HUDEP-2 (cell line): ENCODE measurements at regions not wholly inside any gene's neighbourhood (a gene's known extent, or its start where the extent isn't known, plus 50 kb on each side); places are given as distances from the start of the nearest gene placed in this dataset.

Experiments
- DNase-seq, 76 experiments: peaks; one replicate each; lab custom pipeline; 2025; ENCODE audit not compliant: unreplicated experiment in 76 of 76; lab: John Stamatoyannopoulos, UW

- no peak for DNase-seq
Measured at GRCh38 chr6:170232186-170233002, 58.5 kb downstream of the DLL1 start.

GRCh38 chr6:170231293-170232185 is 59.3 kb downstream of the DLL1 start:
- no peak for DNase-seq

DNA sequence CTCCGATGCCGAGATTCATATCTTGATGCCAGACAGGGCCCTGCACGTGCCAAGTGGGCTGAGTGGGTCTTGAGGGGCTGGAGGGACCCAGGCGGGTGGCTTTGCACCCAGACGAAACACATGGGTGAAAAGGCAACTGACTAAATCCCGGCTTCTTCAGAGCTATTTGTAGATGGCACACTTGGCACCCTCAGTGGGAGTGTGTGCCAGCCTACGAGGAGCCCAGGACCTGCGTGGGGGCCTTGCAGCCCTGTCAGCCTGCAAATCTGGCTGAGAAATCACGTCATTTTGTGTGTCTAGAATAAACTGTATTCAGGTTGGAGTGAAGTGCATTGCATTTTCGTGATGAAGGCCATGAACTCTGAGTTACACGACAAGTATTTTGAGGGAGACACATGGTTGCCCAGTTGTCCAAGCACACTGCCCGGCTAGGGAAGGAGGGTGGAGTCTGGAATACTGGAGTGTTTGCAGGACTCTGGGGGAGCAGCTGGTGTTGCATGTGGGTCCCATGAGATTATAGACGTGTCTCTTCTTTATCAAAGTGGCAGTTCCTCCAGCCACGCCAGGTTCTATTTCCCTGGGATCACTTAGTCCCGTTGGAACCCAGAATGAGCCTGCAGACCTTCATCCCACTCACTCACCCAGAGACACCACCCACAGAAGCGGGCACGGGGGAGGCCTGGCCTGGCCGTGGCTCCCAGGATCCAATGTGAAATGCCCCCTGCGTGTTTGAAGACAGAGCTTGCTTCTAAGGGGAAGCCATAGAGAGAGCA is 60.2 kb downstream of the DLL1 start:
- DNase-seq = no peak

DNA sequence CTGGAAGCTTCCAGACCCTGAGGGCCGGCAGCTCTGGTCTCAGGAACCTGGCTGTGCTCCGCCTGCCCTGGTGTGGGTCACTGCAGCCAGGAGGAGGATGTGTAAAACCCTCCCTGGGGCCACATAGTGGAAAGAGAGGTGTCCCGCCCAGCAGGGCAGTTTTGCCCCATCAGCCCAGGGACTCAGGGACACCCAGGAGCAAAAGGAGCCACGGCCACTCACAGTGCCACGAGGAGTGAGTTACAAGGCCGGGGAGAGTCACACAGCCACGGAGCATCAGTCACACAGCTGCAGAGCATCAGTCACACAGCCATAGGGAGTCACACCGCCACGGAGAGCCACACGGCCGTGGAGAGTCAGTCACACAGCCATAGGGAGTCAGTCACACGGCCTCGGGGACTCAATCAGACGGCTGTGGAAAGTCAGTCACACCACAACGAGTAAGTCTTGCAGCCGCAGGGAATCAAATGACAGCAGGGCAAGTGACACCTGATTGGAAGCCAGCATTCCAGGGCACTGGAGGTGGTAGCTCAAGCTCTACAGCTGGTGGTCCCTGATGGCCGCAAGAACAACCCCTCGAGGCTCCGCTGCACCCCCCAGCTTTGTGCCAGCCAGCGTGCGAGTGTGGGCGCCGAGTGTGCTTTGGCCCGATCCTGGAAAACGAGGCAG is 60.9 kb downstream of the DLL1 start:
- DNase-seq = no peak

GRCh38 chr6:170229396-170229795 is 61.5 kb downstream of the DLL1 start:
- no peak for DNase-seq

DNA sequence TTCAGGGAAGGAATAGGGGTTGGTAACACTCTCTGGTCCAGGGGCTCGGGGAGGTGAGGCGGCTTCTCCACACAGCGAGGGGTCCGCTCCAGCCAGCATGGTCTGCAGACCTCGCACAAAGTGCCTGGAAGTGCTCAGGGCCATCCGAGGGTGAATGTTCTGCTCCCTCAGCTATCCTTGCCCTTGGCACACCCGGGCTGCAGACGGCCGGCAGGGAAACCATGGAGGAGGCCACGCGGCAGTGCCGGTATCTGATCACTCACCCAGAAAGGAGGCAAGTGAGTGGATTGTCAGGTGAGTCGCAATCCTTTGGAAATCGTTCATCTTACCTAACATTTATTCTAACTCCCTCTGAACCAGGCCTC is 62.0 kb downstream of the DLL1 start:
- DNase-seq = no peak

GRCh38 chr6:170227996-170228945 is 62.6 kb downstream of the DLL1 start:
- DNase-seq = no peak

DNA sequence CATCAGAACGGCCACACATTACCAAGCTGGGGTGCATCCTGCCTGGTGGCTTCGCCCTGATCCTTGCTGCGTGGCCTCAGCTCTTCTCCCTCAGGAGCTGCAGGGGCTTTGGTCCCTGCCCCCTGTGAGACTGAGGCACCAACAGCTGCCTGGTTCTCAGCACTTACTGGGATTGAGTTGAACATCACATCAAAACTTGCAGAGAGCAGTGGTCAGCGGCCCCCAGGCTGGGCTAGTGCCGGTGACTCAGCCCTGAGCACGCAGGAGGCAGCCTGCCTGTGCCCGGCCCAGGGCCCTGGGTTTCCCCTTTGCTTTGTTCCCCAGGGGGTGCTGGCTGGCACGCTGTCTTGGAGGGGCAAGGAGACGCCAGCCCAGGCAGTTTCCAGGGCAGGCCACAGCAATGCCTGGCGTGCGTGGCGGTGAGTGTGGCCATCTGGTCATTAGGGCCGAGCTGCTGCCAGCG is 63.3 kb downstream of the DLL1 start:
- no peak for DNase-seq

DNA sequence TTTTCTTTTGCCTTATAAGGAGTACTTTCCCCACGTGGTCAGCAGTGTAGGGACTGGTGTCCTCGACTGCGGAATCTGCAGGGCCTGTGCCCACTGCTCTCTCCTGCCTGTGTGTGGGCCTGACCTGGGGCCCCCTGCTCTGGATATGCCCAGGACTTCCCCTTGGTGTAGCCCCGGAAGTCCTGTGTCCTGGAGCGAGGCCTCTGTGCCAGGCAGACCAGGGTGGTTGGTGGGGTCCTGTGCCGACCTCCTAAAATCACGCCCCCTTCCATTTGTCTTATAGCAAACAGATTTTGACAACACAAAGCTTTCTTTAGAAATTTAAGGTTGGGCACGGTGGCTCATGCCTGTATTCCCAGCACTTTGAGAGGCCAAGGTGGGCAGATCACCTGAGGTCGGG is 64.2 kb downstream of the DLL1 start:
- no peak for DNase-seq

- DNase-seq = no peak
Measured at GRCh38 chr6:170225852-170226417, 64.9 kb downstream of the DLL1 start.

DNA sequence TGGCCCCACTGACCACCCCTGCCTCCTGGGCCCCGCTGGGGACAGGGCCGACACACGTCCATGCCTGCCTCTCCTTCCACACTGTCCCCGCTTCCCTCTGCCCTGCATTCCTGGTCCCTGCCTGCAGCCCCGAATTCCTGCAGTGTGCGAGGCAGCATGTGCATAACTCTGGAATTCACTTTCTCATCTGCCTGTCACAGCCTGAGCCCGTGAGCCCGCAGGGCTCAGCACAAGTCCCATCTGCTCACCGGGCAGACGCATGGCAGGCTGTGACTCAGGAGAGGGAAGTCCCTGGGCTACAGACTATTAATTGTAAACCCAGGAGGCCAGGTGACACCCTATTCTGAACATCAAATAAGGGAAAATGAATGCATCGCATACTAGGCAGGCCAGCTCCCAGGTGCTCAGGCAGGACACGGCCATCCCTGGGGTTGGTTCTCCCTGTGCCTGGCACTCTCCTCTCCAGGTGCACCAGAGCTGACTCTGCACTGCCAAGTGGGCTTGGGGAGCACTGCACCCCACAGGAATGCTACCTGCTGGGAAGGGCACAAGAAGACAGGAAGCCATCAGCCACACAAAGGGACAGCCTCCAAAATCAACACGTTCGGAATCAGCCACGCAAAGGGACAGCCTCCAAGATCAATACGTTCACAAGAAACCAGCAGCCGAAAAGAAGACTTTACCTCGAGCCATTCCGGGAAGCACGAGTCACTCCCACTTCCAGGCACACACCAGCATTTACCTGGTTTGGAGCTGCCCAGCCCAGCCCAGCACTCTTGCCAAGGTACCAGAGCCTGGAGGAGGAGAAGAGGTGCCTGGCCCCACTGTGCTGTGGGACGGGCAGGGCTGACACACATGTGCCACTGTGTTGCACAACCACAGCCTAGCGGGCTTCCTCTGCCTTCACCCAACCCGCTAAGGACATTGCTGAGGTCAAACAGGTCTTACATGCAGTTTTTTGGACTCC is 65.9 kb downstream of the DLL1 start:
- no peak for DNase-seq

DNA sequence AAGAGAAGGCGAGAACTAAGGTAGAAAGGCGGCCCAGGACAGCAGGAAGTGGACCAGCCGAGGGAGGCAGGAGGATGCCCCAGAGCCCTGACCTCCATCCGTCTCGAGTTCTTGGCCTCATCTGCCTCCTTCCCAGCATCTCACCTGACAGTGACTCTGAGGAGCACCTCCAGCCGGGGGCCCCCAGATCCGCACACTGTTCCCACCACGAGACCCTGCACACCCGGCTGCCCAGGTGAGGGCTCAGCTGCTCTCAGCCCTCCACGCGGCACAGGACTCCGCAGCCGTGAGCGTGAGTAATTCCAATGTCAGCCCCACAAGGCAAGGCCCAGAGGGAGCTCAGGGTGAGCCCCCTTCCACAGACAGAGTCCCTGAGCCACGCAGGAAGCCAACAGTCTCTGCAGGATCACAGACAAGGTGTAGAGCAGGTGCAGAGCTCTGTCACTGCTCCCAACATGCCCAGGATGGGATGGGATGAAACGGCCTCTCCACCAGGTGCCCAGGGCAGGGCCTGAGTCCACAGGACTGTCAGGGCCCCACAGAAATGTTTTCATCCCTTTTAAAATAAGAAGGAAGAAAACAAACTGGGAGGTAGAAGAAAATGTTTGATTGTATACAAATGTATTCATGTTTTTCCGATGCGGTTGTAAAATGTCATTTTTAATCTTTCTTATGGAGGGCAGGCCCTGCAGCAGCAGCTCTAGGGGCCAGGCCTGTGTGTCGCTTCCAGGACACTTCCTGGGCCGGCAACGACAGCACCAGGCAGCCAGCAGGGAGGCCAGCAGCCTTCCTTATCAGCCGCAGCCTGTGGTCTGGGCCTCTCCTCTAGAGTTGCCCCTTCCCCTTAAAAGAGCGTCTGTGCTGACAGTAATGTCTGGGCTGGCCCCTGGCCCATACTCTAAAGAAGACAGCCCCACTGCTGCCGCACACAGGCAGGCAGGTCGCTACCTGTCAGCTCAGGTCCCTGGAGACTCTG is 66.9 kb downstream of the DLL1 start:
- no peak for DNase-seq

DNA sequence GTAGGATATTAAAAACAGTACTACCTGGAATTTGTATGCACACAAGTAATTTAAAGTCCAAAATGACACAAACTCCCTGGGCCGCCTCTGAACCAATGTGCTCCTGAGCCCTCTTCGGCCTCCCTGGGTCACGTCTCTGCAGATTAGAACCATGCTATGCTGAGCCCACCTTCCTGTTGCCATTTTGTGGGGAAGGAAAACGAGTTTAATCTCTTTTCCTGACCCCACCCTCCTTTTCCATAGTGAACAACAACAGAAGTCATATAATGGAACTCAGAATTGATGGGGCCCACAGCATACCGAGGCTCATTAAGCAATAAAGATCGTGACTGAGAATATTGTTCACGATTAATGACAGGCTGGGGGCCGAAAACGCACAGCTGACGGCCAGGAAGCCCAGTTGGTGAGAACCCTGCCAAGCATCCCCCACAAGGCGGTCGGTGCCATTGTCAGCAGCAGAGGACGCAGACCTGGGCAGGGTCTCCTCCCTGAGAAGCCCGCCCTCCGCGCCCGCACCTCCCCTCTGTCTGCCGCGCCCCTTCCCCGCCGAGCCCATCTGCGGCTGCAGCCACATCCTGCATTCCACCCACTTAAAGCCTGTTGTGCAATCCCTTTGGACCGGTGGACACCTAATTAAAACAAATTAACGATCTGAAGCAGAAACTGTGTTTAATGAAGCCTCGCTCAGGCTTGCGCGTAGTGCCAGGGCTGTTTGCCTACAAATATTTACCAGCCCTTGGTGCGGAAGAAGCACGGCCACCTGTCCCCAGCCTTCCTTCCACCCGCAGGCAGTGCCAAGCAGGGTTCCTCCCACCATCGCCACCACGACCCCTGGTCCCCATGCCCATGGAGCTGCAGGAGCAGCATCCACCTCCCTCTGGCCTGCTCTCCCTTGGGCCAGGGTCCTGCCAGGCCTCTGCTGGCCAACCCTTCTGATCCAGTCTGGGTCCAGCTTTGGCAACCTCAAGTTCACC is 68.1 kb downstream of the DLL1 start:
- no peak for DNase-seq

DNA sequence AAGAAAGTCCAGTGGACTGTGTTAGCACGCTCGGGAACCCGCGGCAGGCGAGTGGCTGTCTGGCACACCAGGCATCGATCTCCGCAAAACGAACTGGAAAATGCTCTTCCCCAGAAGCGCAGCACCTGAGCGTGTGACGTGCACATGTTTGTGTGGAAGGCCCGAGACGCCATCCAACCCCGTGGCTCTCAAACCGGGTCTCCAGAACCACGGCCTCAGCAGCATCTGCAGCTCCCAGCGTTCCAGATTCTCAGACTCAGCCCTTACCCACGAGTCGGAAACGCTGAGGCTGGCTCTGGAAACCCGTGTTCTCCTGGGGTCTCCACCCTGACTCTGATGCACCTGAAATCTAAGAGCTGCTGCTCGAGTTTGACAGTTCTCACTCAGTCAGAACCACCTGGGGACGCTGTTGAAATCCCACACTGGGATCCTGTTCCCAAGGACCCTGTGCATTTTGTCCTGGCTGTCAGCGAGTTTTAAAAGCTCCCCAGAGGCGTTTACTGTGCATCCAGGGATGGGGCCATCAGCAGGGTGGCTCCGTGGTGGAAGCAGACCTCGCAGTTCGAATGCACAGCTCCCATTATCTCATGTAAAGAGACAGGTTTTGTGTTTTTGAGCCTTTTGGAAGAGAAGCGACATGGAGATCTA is 69.0 kb downstream of the DLL1 start:
- DNase-seq = no peak

DNA sequence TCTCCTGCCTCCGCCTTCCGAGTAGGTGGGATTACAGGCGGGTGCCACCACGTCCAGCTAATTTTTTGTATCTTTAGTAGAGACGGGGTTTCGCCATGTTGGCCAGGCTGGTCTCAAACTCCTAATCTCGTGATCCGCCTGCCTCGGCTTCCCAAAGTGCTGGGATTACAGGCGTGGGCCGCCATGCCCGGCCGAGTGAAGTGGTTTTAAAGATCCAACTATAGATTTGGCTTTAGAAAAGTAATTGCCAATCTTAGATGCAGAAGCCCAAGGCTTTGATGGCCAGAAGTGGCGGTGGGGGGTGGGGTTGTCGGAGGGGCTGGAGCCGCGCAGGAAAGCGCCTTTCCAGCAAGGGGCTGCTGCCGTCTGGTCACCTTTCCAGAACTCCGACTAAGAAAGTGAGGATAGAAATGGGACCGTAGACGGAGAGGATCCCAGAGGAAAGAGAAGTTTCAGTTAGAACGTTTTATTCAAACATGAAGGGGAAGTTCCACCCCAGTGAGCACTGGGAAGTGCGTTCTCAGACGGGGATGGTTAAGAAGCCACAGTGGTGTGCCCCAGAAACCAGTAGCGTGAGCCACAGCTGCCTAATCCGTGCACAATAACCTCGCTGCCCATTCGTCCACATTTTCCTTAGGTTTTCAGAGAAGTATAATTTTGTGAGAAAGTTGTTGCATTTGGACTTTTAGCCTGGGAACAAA is 69.7 kb downstream of the DLL1 start:
- no peak for DNase-seq
